Adrenal gland (tissue), 9 donors: ENCODE measurements at regions not wholly inside any gene's neighbourhood (a gene's known extent, or its start where the extent isn't known, plus 50 kb on each side); places are given as distances from the start of the nearest gene placed in this dataset.
A peak's percentile ranks its signal among the peaks of the same experiment; 100 is the strongest.

Experiments used
- DNase-seq, 7 donors: peaks; one replicate each; pipeline ENCODE4 v3.0.0-alpha.2; 2019 to 2020
- H3K27ac ChIP-seq, 5 donors: fragments of 200-600 bp; sonication (generic) in 4 of 5; 1 replicate in 3 of 5; 2 replicates in 2 of 5; pipeline versions ENCODE4 v1.5.1 to v1.8.0; 2016 to 2020; ENCODE audit warnings: mild to moderate bottlenecking in 1 of 5
- H3K27me3 ChIP-seq: fragments of 200-600 bp; 2 replicates; pipeline ENCODE4 v1.8.0; 2021
- H3K36me3 ChIP-seq, 2 donors: fragments of 200-600 bp; replicated peaks in 1 of 2; 1 replicate in 1 of 2; 2 replicates in 1 of 2; pipeline versions ENCODE4 v1.5.1 to v1.8.0; 2018 to 2022
- H3K4me1 ChIP-seq, 2 donors: fragments of 200-600 bp; replicated peaks in 1 of 2; 1 replicate in 1 of 2; 2 replicates in 1 of 2; pipeline versions ENCODE4 v1.5.1 to v1.8.0; 2018 to 2021
- H3K4me3 ChIP-seq, 4 donors: fragments of 200-600 bp; sonication (generic) in 3 of 4; one replicate each; pipeline ENCODE4 v1.5.1; 2016 to 2018
- H3K9me3 ChIP-seq, 3 donors: fragments of 200-600 bp; sonication (generic) in 1 of 3; replicated peaks in 1 of 3; 1 replicate in 2 of 3; 2 replicates in 1 of 3; pipeline versions ENCODE4 v1.5.1 to v1.8.0; 2016 to 2021
- CTCF ChIP-seq, 6 experiments: fragments of 450-650 bp in 4 of 6; fragments of 200-600 bp in 2 of 6; sonication (generic) in 1 of 6; IDR thresholded peaks; 1 replicate in 5 of 6; 2 replicates in 1 of 6; pipeline versions ENCODE4 v1.5.1 to v1.8.0; 2016 to 2021; ENCODE audit warnings: antibody characterized with exemption in 6 of 6, mild to moderate bottlenecking in 2 of 6, moderate library complexity in 1 of 6
- POLR2A ChIP-seq, 2 donors: fragments of 450-650 bp; IDR thresholded peaks; one replicate each; pipeline ENCODE4 v1.6.1; 2017; ENCODE audit warnings: antibody characterized with exemption in 2 of 2, mild to moderate bottlenecking in 2 of 2, moderate library complexity in 1 of 2
- WGBS, 4 donors: extraction: QIAGEN DNeasy Blood & Tissue Kit in 2 of 4; methylation state at CpG; one replicate each; pipeline versions ENCODE4 v1.1.5 to v1.1.7; 2013 to 2017; 5-methylcytosine and 5-hydroxymethylcytosine counted together
- intact Hi-C, 2 donors: fragments of 100-400 bp; cut with DNase I; formaldehyde crosslinking; loops; one replicate each; pipeline versions ENCODE4 v1.14.1 to v1.15.0; 2022 to 2023
- donor health status: healthy with polysubstance abuse.
- donor health status: Bipolar disorder and iron deficiency.
- donor health status: DM: yes; HTN: yes; CAD: no.
- donor health status: DM: no; HTN: no; CAD: no.
- donor health status: DM: no; HTN: no; CAD: no.

GRCh38 chr5:68930139-68930538 is 163.7 kb upstream of the SLC30A5 start:
- 84 to 91% (median 90%) methylated on average over 4 to 5 of the region's 5 CpGs for WGBS, 4 donors
- intact Hi-C loops: no loop called here
- no peaks in the 10 kb centered on the region for H3K36me3 ChIP-seq
- H3K9me3 ChIP-seq: peaks cover 0 to 9% (median 0%) of the 10 kb centered on the region in 3 donors
- no peak for DNase-seq
- H3K27ac ChIP-seq: no peak overlapping the region
- no peak overlapping the region for H3K4me3 ChIP-seq
- no peaks in the 10 kb centered on the region for H3K27me3 ChIP-seq
- no peaks in the 10 kb centered on the region for H3K4me1 ChIP-seq
- no peak for TF ChIP-seq POLR2A (IDR thresholded peaks at IDR 0.05)
- TF ChIP-seq CTCF (IDR thresholded peaks at IDR 0.05): no peak

- Histone ChIP-seq H3K9me3 (peaks cover 0 to 9% (median 0%) of the 10 kb centered on the region in 3 donors), H3K27me3 (no peaks in the 10 kb centered on the region), H3K36me3 (no peaks in the 10 kb centered on the region), H3K4me1 (no peaks in the 10 kb centered on the region), H3K4me3 (no peak overlapping the region), H3K27ac (no peak overlapping the region)
- intact Hi-C loops: no loop called here
- TF ChIP-seq CTCF (IDR thresholded peaks at IDR 0.05) (no peak), POLR2A (IDR thresholded peaks at IDR 0.05) (no peak)
- 70 to 84% (median 77%) methylated on average over 3 of the region's 3 CpGs for WGBS, 4 donors
- DNase-seq: peak in 1 of 7 donors; percentile 12
These were observed 160.9 kb upstream of the SLC30A5 start for GRCh38 chr5:68932830-68933434.

- TF ChIP-seq POLR2A (IDR thresholded peaks at IDR 0.05) (no peak), CTCF (IDR thresholded peaks at IDR 0.05) (no peak)
- H3K36me3 ChIP-seq: no peaks in the 10 kb centered on the region
- DNase-seq: no peak
- H3K4me1 ChIP-seq: no peaks in the 10 kb centered on the region
- no peak overlapping the region for H3K4me3 ChIP-seq
- no peaks in the 10 kb centered on the region for H3K27me3 ChIP-seq
- intact Hi-C loops: no loop called here
- no peaks in the 10 kb centered on the region for H3K9me3 ChIP-seq
- H3K27ac ChIP-seq: no peak overlapping the region
- 69 to 93% (median 82%) methylated on average over 2 of the region's 2 CpGs for WGBS, 4 donors
These were observed 151.6 kb upstream of the SLC30A5 start for GRCh38 chr5:68942169-68942568.

- no peak overlapping the region for H3K4me3 ChIP-seq
- H3K4me1 ChIP-seq: peaks cover 19 to 21% of the 10 kb centered on the region in 2 donors
- no peak for DNase-seq
- H3K9me3 ChIP-seq: no peaks in the 10 kb centered on the region
- WGBS, 4 donors: 84 to 92% (median 87%) methylated on average over 3 of the region's 3 CpGs
- intact Hi-C loops: no loop called here
- no peaks in the 10 kb centered on the region for H3K36me3 ChIP-seq
- no peak overlapping the region for H3K27ac ChIP-seq
- no peaks in the 10 kb centered on the region for H3K27me3 ChIP-seq
- TF ChIP-seq CTCF (IDR thresholded peaks at IDR 0.05) (no peak), POLR2A (IDR thresholded peaks at IDR 0.05) (no peak)
These were observed 147.1 kb upstream of the SLC30A5 start for GRCh38 chr5:68946728-68947127.
